ENCODE measurements at regions not wholly inside any gene's neighbourhood (a gene's known extent, or its start where the extent isn't known, plus 50 kb on each side); places are given as distances from the start of the nearest gene placed in this dataset.

GRCh38 chr18:40974448-40974847 is 980.6 kb upstream of the PIK3C3 start:
- H3K4me3 ChIP-seq (ENCODE audit: control insufficient read depth in 1 of 7, extremely low read depth in 1 of 7, insufficient read depth in 4 of 7, low read depth in 2 of 7, low read length in 6 of 7): no peak overlapping the region
- DNase-seq: no peak
- H3K27ac ChIP-seq (ENCODE audit: insufficient read depth in 1 of 2, low read depth in 1 of 2, low read length in 2 of 2, poor library complexity in 1 of 2, severe bottlenecking in 2 of 2): no peak overlapping the region
- no peaks in the 10 kb centered on the region for H3K36me3 ChIP-seq (ENCODE audit: control insufficient read depth in 4 of 4, insufficient read depth in 4 of 4, low read length in 3 of 4)
- no peaks in the 10 kb centered on the region for H3K4me1 ChIP-seq (ENCODE audit: control extremely low read depth in 1 of 4, control insufficient read depth in 4 of 4, insufficient read depth in 4 of 4, low read length in 3 of 4)
- H3K9me3 ChIP-seq (ENCODE audit: control extremely low read depth in 1 of 5, control insufficient read depth in 4 of 5, insufficient read depth in 2 of 5, low read depth in 1 of 5, low read length in 4 of 5): peaks cover 0 to 4% (median 0%) of the 10 kb centered on the region in 5 experiments
- no peaks in the 10 kb centered on the region for H3K27me3 ChIP-seq (replicated peaks in 2 of 5; ENCODE audit: control insufficient read depth in 4 of 5, insufficient read depth in 5 of 5, low read length in 4 of 5)
- POLR2A ChIA-PET: no interaction called here
- CTCF ChIA-PET: no interaction called here

GRCh38 chr18:40962784-40963183 is 992.2 kb upstream of the PIK3C3 start:
- Histone ChIP-seq H3K4me3 (ENCODE audit: control insufficient read depth in 1 of 7, extremely low read depth in 1 of 7, insufficient read depth in 4 of 7, low read depth in 2 of 7, low read length in 6 of 7) (no peak overlapping the region), H3K27ac (ENCODE audit: insufficient read depth in 1 of 2, low read depth in 1 of 2, low read length in 2 of 2, poor library complexity in 1 of 2, severe bottlenecking in 2 of 2) (no peak overlapping the region), H3K27me3 (replicated peaks in 2 of 5; ENCODE audit: control insufficient read depth in 4 of 5, insufficient read depth in 5 of 5, low read length in 4 of 5) (no peaks in the 10 kb centered on the region), H3K36me3 (ENCODE audit: control insufficient read depth in 4 of 4, insufficient read depth in 4 of 4, low read length in 3 of 4) (no peaks in the 10 kb centered on the region), H3K9me3 (ENCODE audit: control extremely low read depth in 1 of 5, control insufficient read depth in 4 of 5, insufficient read depth in 2 of 5, low read depth in 1 of 5, low read length in 4 of 5) (no peaks in the 10 kb centered on the region), H3K4me1 (ENCODE audit: control extremely low read depth in 1 of 4, control insufficient read depth in 4 of 4, insufficient read depth in 4 of 4, low read length in 3 of 4) (no peaks in the 10 kb centered on the region)
- CTCF ChIA-PET: no interaction called here
- POLR2A ChIA-PET: no interaction called here
- no CpG with 5 or more reads among the region's 1 CpG for WGBS (ENCODE audit: insufficient coverage)
- no peak for DNase-seq

GRCh38 chr18:40957533-40958070 is 997.4 kb upstream of the PIK3C3 start:
- POLR2A ChIA-PET: no interaction called here
- CTCF ChIA-PET: interaction anchor here (1.3 kb wide), 1 partner anchor 10 kb away, joined by 3 read pairs; no protein-coding TSS in a partner anchor
- DNase-seq: no peak
- Histone ChIP-seq H3K27me3 (replicated peaks in 2 of 5; ENCODE audit: control insufficient read depth in 4 of 5, insufficient read depth in 5 of 5, low read length in 4 of 5) (no peaks in the 10 kb centered on the region), H3K9me3 (ENCODE audit: control extremely low read depth in 1 of 5, control insufficient read depth in 4 of 5, insufficient read depth in 2 of 5, low read depth in 1 of 5, low read length in 4 of 5) (no peaks in the 10 kb centered on the region), H3K4me1 (ENCODE audit: control extremely low read depth in 1 of 4, control insufficient read depth in 4 of 4, insufficient read depth in 4 of 4, low read length in 3 of 4) (no peaks in the 10 kb centered on the region), H3K27ac (ENCODE audit: insufficient read depth in 1 of 2, low read depth in 1 of 2, low read length in 2 of 2, poor library complexity in 1 of 2, severe bottlenecking in 2 of 2) (no peak overlapping the region), H3K36me3 (ENCODE audit: control insufficient read depth in 4 of 4, insufficient read depth in 4 of 4, low read length in 3 of 4) (no peaks in the 10 kb centered on the region), H3K4me3 (ENCODE audit: control insufficient read depth in 1 of 7, extremely low read depth in 1 of 7, insufficient read depth in 4 of 7, low read depth in 2 of 7, low read length in 6 of 7) (no peak overlapping the region)
- 80% methylated on average over 1 of the region's 2 CpGs for WGBS (ENCODE audit: insufficient coverage)

- no peak overlapping the region for H3K27ac ChIP-seq (ENCODE audit: insufficient read depth in 1 of 2, low read depth in 1 of 2, low read length in 2 of 2, poor library complexity in 1 of 2, severe bottlenecking in 2 of 2)
- H3K4me1 ChIP-seq (ENCODE audit: control extremely low read depth in 1 of 4, control insufficient read depth in 4 of 4, insufficient read depth in 4 of 4, low read length in 3 of 4): no peaks in the 10 kb centered on the region
- ChIA-PET POLR2A (no interaction called here), CTCF (no interaction called here)
- no peak for DNase-seq
- H3K36me3 ChIP-seq (ENCODE audit: control insufficient read depth in 4 of 4, insufficient read depth in 4 of 4, low read length in 3 of 4): no peaks in the 10 kb centered on the region
- H3K4me3 ChIP-seq (ENCODE audit: control insufficient read depth in 1 of 7, extremely low read depth in 1 of 7, insufficient read depth in 4 of 7, low read depth in 2 of 7, low read length in 6 of 7): no peak overlapping the region
- H3K27me3 ChIP-seq (replicated peaks in 2 of 5; ENCODE audit: control insufficient read depth in 4 of 5, insufficient read depth in 5 of 5, low read length in 4 of 5): no peaks in the 10 kb centered on the region
- no peaks in the 10 kb centered on the region for H3K9me3 ChIP-seq (ENCODE audit: control extremely low read depth in 1 of 5, control insufficient read depth in 4 of 5, insufficient read depth in 2 of 5, low read depth in 1 of 5, low read length in 4 of 5)
- WGBS (ENCODE audit: insufficient coverage): no CpG with 5 or more reads among the region's 1 CpG
These were observed 998.8 kb upstream of the PIK3C3 start for GRCh38 chr18:40956213-40956612.

GRCh38 chr18:40955351-40955750 is 999.7 kb upstream of the PIK3C3 start:
- Histone ChIP-seq H3K9me3 (ENCODE audit: control extremely low read depth in 1 of 5, control insufficient read depth in 4 of 5, insufficient read depth in 2 of 5, low read depth in 1 of 5, low read length in 4 of 5) (no peaks in the 10 kb centered on the region), H3K4me3 (ENCODE audit: control insufficient read depth in 1 of 7, extremely low read depth in 1 of 7, insufficient read depth in 4 of 7, low read depth in 2 of 7, low read length in 6 of 7) (no peak overlapping the region), H3K27me3 (replicated peaks in 2 of 5; ENCODE audit: control insufficient read depth in 4 of 5, insufficient read depth in 5 of 5, low read length in 4 of 5) (no peaks in the 10 kb centered on the region), H3K27ac (ENCODE audit: insufficient read depth in 1 of 2, low read depth in 1 of 2, low read length in 2 of 2, poor library complexity in 1 of 2, severe bottlenecking in 2 of 2) (no peak overlapping the region), H3K4me1 (ENCODE audit: control extremely low read depth in 1 of 4, control insufficient read depth in 4 of 4, insufficient read depth in 4 of 4, low read length in 3 of 4) (no peaks in the 10 kb centered on the region), H3K36me3 (ENCODE audit: control insufficient read depth in 4 of 4, insufficient read depth in 4 of 4, low read length in 3 of 4) (no peaks in the 10 kb centered on the region)
- ChIA-PET CTCF (interaction anchor here (0.9 kb wide), 1 partner anchor 20 kb away, joined by 3 read pairs; no protein-coding TSS in a partner anchor), POLR2A (no interaction called here)
- DNase-seq: no peak
- 33% methylated on average over 1 of the region's 2 CpGs for WGBS (ENCODE audit: insufficient coverage)

GRCh38 chr18:40949114-40949950 is 1005.7 kb upstream of the PIK3C3 start:
- WGBS (ENCODE audit: insufficient coverage): 96% methylated on average over 9 of the region's 10 CpGs
- ChIA-PET POLR2A (no interaction called here), CTCF (no interaction called here)
- no peak overlapping the region for H3K27ac ChIP-seq (ENCODE audit: insufficient read depth in 1 of 2, low read depth in 1 of 2, low read length in 2 of 2, poor library complexity in 1 of 2, severe bottlenecking in 2 of 2)
- no peaks in the 10 kb centered on the region for H3K27me3 ChIP-seq (replicated peaks in 2 of 5; ENCODE audit: control insufficient read depth in 4 of 5, insufficient read depth in 5 of 5, low read length in 4 of 5)
- no peak overlapping the region for H3K4me3 ChIP-seq (ENCODE audit: control insufficient read depth in 1 of 7, extremely low read depth in 1 of 7, insufficient read depth in 4 of 7, low read depth in 2 of 7, low read length in 6 of 7)
- no peaks in the 10 kb centered on the region for H3K9me3 ChIP-seq (ENCODE audit: control extremely low read depth in 1 of 5, control insufficient read depth in 4 of 5, insufficient read depth in 2 of 5, low read depth in 1 of 5, low read length in 4 of 5)
- no peaks in the 10 kb centered on the region for H3K36me3 ChIP-seq (ENCODE audit: control insufficient read depth in 4 of 4, insufficient read depth in 4 of 4, low read length in 3 of 4)
- DNase-seq: no peak
- no peaks in the 10 kb centered on the region for H3K4me1 ChIP-seq (ENCODE audit: control extremely low read depth in 1 of 4, control insufficient read depth in 4 of 4, insufficient read depth in 4 of 4, low read length in 3 of 4)

GRCh38 chr18:40944576-40944975 is 1010.5 kb upstream of the PIK3C3 start:
- Histone ChIP-seq H3K36me3 (ENCODE audit: control insufficient read depth in 4 of 4, insufficient read depth in 4 of 4, low read length in 3 of 4) (no peaks in the 10 kb centered on the region), H3K27ac (ENCODE audit: insufficient read depth in 1 of 2, low read depth in 1 of 2, low read length in 2 of 2, poor library complexity in 1 of 2, severe bottlenecking in 2 of 2) (no peak overlapping the region), H3K4me1 (ENCODE audit: control extremely low read depth in 1 of 4, control insufficient read depth in 4 of 4, insufficient read depth in 4 of 4, low read length in 3 of 4) (no peaks in the 10 kb centered on the region), H3K9me3 (ENCODE audit: control extremely low read depth in 1 of 5, control insufficient read depth in 4 of 5, insufficient read depth in 2 of 5, low read depth in 1 of 5, low read length in 4 of 5) (no peaks in the 10 kb centered on the region), H3K27me3 (replicated peaks in 2 of 5; ENCODE audit: control insufficient read depth in 4 of 5, insufficient read depth in 5 of 5, low read length in 4 of 5) (peaks cover 0 to 2% (median 0%) of the 10 kb centered on the region in 5 experiments), H3K4me3 (ENCODE audit: control insufficient read depth in 1 of 7, extremely low read depth in 1 of 7, insufficient read depth in 4 of 7, low read depth in 2 of 7, low read length in 6 of 7) (no peak overlapping the region)
- ChIA-PET CTCF (interaction anchor here (2.3 kb wide), 1 partner anchor 10 kb away, joined by 9 read pairs; no protein-coding TSS in a partner anchor), POLR2A (no interaction called here)
- WGBS (ENCODE audit: insufficient coverage): no CpG with 5 or more reads among the region's 2 CpGs
- no peak for DNase-seq
